Stimulated activated CD8-positive, alpha-beta memory T cell treated with anti-CD3 and anti-CD28 coated beads, Interleukin-12 subunit alpha, Interleukin-12 subunit beta, amount 100 ng/mL, for 24 hours (primary cell): ENCODE measurements at regions not wholly inside any gene's neighbourhood (a gene's known extent, or its start where the extent isn't known, plus 50 kb on each side); places are given as distances from the start of the nearest gene placed in this dataset.
"Not testable (repeated sequence)": the region's sequence is repeated elsewhere in the genome, so short reads cannot be mapped to it uniquely, and the experiment has no call there.

Source experiments
- DNase-seq: peaks from one replicate; pipeline ENCODE4 v3.0.0-alpha.2; 2020; ENCODE audit errors: extremely low read depth

DNA sequence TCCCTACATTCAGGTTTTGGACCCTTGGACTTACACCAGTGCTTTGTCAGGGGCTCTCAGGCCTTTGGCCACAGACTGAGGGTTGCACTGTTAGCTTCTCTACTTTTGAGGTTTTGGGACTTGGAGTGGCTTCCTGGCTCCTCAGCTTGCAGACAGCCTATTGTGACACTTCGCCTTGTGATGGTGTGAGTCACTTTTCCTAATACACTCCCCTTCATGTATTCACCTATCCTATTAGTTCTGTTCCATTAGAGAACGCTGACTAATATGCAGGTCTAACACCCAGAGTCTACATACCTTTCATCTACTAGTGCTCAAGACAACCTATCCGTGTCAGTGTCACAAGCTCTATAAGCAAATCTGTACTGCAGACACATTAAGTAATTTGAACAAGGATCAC lies 605.3 kb downstream of the KCNT2 start:
- DNase-seq, result no peak

DNA sequence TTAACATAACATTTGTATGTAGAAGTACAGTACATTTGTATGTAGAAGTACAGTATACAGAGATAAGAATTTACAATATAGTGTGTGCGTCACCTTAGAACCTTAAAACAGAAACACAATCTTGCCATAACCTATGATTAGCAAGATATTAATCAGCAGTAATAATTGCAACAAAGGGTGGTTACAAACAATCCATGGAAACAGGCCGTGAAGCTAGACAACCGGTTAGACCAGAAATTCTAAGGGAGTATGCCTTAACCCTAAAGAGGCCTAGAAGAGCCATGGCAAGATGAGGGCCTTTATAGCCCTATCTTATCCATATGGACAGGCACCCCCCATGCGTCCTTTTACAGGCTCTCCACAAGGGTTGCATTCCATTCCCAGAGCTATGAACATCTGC lies 605.9 kb downstream of the KCNT2 start:
- DNase-seq, result not testable (repeated sequence)

DNA sequence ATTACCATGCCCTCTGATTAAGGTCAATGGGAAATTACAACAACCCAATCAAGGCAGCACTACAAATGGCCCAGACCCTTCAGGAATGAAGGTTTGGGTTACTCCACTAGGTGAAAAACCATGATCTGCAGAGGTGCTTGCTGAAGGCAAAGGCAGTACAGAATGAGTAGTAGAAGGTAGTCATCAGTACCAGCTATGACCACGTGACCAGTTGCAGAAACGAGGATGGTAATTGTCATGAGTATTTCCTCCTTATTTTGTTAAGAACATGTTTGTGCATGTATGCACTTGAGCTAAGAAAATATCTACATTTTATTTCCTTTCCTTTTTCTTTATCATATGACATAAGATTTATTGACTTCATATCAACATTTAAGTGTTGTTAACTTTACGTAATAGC lies 607.1 kb downstream of the KCNT2 start:
- no peak for DNase-seq

DNA sequence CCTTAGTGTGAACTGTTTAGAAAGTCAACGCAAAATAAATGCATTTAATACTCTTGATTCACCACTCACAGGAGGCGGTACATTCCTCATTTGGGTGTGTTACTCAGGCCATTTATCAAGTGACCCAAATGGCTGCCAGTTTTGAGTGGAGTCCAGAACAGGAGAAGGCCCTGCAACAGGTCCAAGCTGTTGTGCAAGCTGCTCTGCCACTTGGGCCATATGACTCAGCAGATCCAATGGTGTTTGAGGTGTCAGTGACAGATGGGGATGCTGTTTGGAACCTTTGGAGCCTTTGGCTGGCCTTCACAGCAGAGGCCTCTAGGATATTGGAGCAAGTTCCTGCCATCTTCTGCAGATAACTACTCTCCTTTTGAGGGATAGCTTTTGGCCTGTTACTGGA lies 609.2 kb downstream of the KCNT2 start:
- no peak for DNase-seq

DNA sequence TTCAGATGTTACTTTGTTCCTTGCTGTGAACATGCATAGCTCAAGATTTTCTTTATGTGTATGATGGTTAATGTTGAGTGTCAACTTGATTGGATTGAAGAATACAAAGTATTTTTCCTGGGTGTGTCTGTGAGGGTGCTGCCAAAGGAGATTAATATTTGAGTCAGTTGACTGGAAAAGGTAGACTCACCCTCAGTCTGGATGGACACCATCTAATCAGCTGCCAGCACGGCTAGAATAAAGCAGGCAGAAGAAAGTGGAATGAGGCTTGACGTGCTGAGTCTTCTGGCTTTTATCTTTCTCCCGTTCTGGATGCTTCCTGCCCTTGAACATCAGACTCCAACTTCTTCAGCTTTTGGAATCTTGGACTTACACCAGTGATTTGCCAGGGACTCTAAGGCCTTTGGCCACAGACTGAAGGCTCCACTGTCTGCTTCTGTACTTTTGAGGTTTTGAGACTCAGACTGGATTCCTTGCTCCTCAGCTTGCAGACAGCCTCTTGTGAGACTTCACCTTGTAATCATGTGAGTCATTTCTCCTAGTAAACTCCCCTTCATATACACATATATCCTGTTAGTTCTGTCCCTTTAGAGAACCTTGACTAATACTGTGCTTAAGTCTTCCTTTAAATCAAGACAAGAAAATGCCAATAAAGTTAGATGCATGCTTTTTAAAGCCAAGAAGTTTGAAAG lies 626.6 kb downstream of the KCNT2 start:
- no peak for DNase-seq

DNA sequence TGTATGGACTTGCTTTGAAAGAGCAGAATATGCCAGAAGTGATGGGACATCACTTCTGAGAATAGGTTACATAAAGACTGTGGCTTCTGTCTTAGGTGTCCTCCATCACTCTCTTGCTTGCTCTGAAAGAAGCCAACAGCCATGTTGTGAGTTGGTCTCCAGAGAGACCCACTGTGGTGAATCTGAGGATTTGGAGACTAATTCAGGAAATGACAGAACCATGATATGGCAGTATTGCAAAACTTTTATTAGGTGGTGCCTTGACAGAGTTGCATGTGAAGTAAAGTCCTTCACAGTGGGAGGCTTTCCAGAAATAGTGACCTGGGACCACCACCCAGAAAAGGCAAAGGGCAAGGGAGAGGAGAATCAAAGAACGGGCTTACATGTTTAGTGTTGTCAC lies 628.6 kb downstream of the KCNT2 start:
- no peak for DNase-seq

DNA sequence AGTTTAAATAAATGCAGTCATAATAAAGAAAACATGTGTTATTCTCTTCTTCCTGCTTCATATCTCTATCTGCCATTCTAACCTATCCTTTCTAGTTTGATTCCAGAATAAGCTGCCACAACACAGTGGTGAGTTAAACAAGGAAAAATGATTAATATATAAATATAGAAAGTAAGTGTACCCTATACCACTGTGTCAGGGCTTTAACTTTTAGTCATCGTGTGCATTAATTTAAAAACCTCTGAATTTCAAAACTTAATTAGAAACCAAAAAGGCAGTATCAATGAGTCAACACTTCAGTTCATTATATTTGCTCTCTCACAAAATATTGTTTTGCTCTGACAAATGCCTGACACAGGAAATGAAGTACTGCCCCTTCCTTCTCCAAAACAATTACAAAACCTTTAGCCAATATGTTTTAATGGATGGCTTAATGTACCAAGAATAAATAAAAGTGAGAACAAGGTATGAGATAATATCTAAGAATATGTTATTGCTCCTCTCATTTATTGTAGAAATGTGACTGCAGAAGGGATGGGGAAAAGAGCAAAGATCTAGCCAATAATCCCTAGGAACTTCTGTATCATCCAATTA lies 634.8 kb downstream of the KCNT2 start:
- no peak for DNase-seq

DNA sequence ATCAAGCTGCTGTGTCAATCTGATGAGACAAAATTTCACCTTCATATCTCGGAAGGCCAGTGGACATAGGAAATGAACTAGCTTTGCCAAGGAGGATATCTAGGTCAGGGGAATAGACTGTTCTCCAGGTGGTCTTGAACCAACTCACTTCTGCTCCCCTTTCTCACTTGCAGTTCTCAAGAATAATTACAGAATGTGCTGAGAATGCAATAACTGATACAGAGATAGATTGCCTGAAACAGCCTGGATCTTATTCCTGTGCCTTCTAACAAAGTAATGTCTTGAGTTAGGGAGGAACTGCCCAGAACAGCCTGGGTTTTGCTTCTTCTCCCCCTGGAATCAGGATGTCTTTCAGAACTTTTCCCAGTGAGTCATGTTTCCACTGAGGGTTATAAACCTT lies 636.7 kb downstream of the KCNT2 start:
- DNase-seq, result no peak

DNA sequence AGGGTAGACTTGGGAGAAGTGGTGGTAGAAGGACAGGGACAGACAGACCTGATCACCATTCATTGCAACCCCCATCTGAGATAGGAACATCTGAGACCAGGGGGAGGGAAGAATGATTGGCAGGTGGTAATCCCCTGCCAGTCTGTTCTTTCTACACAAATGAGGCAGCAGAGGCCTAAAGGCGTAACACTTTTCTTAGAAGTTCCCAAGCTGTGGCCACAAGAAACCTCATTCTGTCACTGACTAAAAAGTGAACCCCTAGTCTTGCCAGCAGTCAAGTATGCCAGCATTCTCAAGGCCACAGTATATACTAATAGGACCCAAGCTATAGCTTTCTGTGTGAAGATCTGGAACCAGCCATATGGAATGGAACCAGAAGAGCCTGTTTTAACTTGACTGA lies 638.0 kb downstream of the KCNT2 start:
- DNase-seq, result no peak

DNA sequence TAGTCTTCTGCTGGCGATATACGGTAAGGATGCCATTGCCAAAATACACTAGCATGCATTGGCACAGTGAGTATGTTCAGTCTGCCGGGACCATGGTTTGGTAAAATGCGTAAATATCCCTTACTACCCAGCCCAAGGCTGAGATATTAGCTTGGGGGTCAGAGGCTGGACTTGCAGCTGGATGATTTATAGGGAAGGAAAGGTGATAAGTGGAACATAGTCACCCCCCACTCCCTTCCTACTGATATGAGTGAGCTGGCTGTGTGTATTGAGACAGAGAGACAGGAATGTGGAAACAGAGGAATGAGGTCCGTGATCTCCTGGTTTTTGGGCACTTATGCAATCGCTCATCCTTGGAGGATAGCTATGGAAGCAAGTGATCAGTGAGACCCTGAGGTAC lies 642.8 kb downstream of the KCNT2 start:
- no peak for DNase-seq

DNA sequence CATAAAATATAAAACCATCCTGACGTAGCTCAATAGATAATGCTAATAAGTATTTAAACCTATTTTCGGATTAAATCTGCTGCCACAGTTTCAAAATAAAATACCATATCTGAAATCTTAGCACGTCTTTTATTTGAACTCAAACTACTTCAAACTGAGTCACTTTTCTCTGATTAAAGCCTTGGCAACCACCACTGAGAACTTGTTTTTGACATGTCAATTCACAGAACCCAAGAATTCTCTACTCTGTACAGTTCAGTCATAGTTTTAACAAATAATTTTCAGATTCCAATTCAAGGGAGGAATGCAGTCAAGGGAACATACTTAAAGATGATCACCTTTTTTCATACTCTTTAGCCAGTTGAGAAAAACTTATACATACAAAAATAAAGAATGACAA lies 643.2 kb downstream of the KCNT2 start:
- no peak for DNase-seq

DNA sequence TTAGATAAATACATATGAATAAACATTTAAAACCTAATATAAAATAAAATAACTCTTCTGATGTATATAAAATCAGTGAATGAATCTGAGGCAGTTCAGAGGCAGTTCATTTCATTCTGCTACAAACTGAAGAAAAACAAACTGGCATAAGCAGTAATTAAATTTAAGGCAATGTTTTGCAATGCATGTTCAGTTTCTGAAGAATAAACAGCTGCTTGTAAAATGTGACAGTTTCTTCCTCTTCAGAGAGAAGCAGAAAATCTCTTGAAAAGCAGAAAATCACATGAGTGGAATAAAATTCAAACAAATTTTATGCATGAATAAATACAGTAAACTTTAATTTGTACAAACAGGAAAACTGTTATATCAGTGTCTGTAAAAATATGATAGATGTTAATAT lies 643.7 kb downstream of the KCNT2 start:
- DNase-seq, result no peak

DNA sequence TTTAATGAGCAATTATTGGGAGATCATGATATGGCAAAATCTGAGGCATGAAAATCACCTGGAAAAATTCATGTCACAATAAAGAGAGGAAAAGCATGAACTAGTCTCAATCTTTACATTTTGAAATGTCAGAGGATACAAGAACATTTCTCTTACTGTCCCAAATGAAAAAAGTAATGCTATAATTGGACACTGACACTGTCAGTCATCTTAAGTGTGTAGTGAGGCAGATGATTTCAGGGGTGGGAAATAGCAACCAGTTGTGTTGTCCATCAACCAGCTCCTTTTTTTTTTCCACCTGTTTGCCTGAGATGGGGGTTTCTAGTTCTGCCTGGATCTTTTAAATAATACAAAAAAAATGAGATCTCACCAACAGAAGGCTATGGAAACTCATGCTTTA lies 646.2 kb downstream of the KCNT2 start:
- DNase-seq, result no peak

DNA sequence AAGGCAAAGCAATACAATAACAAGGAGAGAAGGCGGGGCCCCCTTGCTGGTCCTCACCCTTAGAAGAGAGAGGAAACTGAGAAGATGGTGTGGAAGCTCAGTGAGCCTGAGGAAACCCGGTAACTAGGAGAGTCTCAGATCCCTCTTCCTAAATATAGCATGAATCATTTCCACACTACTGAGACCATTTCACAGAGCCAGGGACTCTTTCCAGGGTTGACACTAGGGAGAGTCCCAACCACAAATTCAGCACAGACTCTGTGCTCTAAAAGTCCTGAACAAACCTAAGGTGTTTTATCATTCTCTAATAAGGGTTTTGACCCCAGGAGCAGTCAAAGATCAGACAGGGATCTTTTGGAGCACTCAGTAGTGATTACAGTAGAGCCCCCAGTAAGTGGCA lies 647.7 kb downstream of the KCNT2 start:
- no peak for DNase-seq

DNA sequence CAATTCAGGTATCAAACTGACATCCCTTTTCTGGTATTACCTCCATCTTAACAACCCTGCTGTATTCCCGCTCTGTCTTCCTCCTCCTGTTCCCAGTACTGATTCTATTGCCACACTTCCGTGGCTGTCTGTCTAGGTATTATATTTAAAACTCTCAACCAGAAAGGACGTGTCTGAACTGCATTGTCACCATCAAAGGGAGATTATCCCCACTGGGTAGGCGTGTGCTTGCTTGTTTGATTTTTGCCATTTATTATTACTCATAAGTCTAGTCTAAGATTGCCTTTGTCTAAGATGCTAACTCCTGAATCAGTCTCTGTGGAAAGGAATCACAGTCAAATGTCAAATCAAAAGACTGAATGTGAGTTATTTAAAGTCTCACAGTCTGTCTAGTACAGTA lies 650.1 kb downstream of the KCNT2 start:
- no peak for DNase-seq

DNA sequence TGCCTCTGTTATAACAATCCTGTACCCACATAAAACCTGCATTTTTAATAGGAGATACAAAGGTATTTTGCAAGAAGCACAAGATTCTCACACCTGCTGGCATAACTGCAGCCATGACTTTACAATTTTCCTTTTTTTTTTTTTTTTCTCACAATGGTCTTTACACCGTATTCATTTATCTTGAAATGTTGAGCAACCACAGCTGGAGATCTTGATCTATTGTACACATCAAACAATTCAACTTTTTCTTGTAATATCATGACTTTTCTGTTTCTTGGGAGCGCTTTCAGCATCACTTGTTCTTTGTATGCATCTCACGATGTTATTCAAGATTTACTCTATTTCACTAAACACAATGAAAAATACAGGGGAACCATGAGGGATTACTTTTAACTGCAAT lies 651.4 kb downstream of the KCNT2 start:
- DNase-seq, result no peak

DNA sequence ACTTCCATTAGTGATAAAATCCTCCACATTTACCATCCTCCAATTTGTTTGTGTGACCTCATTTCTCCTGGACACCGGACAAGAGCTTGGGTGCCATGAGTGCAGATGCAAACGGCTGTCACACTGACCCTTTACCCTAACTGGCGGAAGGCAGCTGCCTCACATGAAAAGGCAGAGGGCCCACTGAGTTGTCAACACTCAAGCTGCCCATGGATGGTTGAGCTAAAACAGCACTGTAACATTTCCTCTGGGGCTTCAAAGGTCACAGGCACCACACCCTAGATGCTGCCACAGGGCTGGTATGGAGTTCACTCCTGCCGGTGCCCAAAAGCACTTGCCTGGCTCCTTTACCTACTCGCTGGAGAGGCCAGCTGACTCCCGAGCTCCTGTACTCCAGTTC lies 653.4 kb downstream of the KCNT2 start:
- no peak for DNase-seq

DNA sequence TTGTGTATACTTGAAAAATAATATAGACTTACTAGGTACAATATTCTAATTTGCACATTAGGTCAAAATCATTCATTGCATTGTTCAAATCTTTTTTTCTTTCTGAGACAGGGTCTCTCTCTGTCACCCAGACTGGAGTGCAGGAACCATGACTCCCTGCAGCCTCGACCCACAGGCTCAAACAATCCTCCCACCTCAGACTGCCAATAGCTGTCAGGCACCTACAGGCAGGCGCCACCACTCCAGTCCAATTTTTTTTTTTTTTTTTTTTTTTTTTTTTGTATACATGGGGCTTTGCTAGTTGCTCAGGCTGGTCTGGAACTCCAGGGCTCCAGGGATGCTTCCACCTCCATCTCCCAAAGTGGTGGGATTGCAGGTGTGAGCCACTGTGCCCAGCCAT lies 656.9 kb downstream of the KCNT2 start:
- DNase-seq, result no peak

DNA sequence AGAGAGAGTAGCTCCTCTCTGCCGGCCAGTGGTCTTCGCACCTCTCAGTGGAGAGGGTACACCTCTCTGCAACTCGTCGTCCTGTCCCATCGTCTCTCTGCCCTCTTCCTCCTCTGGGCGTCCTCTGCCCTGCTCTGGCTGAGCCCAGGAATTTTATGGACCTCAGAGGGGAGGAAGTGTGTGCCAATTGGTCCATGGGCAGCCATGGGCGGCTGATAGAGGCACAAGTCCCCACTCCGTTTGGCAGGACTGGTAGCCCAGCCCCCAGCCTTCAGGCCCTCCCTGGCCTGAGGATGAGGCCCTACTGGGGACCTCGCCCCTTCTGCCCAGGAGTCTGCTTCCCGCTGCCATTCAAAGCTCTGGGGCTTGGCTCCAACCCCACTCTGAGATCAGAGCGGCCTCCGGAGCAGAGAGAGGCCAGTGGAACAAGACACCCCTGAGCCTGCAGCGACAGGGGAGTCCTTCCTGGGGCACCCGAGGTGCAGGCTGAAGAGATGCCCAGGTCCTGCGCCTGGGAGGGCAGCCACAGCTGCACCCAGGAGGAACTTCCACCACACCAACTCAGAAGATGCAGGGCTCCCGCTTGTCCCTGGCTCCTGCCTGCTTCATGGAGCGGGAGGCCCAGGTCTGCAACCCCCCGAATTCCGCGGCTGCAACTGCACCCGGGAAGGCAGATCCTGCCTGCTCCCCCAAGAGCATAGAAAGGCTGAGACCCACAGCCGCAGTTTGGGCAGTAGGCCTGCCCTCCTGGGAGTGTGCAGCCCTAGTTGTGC lies 659.9 kb downstream of the KCNT2 start:
- DNase-seq, result no peak

DNA sequence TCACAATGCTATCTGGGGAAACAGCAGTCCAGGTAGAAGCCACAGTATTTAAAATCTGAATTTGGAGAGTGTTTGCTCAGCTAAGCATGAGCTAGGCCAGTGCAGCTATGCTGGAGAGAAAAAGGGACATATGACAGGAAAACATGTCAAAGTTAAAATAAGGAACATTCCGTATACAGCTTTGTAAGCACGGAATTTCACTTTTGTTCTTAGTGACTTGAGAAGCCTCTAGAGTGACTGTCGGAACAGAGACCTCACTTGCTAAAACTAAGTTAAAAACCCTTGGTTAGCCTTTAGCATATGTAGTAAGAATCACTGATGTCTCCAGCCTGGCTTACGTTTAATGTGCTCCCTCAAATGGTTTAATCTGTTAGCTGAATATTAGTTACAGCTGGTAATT lies 661.7 kb downstream of the KCNT2 start:
- no peak for DNase-seq

DNA sequence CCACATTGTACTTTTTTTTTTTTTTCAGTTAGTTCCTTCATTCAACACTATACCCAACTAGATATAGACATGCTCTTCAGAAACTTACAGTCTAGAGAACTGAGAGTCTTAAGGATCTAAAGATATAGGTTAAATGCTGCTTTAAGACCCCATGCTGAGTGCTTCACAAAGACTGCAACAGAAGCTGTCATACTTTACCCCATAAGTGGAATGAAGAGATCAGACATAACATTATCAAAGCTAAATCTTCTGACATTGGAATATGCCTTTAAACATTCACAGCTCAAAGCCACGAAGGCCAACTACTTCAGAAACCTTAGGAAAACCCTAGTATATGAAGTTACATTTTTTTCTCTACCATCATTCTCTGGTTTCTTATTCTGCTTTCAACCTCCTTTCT lies 666.4 kb downstream of the KCNT2 start:
- no peak for DNase-seq

DNA sequence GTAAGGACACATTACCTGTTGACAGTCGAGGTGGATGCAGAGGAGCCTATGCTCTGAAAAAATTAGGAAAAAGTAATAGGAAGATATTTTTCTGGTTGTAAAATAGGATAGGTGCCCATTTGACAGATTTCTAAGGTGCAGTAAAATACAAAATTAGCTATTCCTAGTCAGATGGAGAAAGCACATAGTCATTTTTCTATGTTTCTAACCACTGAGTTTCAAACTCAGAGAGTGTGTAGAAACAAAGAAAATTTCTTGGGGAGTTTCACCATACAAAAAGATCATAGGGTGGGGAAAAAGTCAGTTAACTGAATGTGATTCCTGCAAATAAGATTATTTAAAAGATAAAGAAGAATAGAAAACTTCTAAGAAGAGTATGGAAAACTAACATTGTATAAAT lies 666.9 kb downstream of the KCNT2 start:
- DNase-seq, result no peak

DNA sequence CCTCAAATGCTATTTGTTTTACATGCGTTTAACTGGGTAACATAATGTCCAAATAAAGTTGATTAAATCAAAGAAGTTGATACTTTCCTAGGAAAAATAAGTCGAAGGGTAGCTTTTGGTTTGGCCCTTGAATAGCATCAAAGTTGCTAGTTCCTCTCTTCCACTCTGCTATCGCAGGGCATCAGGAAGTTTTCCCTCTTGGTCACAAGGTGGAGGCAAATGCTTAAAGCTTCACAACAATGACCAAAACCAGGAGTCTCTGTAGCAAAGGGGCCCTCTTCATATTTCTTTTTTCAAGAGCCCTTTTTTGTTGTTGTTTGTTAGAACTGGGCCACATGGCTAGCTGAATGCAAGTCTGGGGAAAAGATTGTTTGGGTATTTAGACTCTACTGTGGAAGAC lies 668.4 kb downstream of the KCNT2 start:
- DNase-seq, result no peak
